Nephron progenitor cell (in vitro differentiated cells): ENCODE measurements at regions not wholly inside any gene's neighbourhood (a gene's known extent, or its start where the extent isn't known, plus 50 kb on each side); places are given as distances from the start of the nearest gene placed in this dataset.

Experiments
- DNase-seq: peaks from one replicate; pipeline ENCODE4 v3.0.0; 2021
- H3K27ac Mint-ChIP-seq: 2 replicates; pipeline ENCODE4 v1.8.0; 2021; ENCODE audit warnings: mild to moderate bottlenecking, moderate library complexity, mixed read lengths
- H3K27me3 Mint-ChIP-seq: 2 replicates; pipeline ENCODE4 v1.8.0; 2021; ENCODE audit warnings: mild to moderate bottlenecking, low read depth, mixed read lengths; ENCODE audit not compliant: poor library complexity
- H3K36me3 Mint-ChIP-seq: 2 replicates; pipeline ENCODE4 v1.8.0; 2021; ENCODE audit warnings: low read depth, mixed read lengths
- H3K4me1 Mint-ChIP-seq: 2 replicates; pipeline ENCODE4 v1.8.0; 2021; ENCODE audit warnings: mixed read lengths
- H3K4me3 Mint-ChIP-seq: 2 replicates; pipeline ENCODE4 v1.8.0; 2021; ENCODE audit warnings: mild to moderate bottlenecking, moderate library complexity, mixed read lengths
- H3K9me3 Mint-ChIP-seq: 2 replicates; pipeline ENCODE4 v1.8.0; 2021; ENCODE audit warnings: mild to moderate bottlenecking, moderate library complexity, mixed read lengths
- TF ChIP-seq, protein P1 (sequence below): fragments of 200-600 bp; sonication (generic); IDR thresholded peaks from 2 replicates; pipeline ENCODE4 v1.5.0; 2021; ENCODE audit warnings: antibody characterized with exemption

DNA sequence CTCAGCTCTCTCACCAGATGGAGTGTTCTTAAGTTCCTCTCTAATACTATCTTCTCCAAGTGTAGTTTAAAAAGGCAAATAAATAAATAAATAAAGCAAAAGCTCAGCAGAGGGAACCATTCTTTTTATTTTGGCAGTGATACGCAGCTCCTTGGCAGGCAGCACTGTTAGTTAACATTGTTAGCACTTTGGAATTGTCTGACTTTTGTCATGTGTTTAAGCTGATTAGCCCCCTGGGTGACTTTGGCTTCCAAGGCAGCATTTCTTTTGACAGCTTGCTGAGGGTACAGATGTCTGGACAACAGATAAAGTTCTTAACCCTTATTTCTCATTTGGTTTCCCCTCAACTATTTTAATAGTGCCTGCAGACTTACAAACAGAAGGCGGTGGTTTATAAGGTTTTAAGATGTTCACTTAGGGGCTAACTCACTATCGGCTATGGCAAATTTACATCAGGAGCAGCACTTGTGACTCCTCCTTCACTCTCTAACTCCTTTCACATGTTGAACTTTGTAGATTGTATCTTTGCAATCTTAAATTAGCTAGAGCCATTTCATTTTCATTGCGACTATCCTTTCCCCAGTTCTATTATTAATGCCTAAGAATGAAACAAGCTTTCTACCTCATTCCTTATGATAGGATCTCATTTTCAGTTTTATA lies 213.4 kb downstream of the ZBBX start:
- Mint-ChIP-seq H3K27me3 (no peaks in the 10 kb centered on the region), H3K4me3 (no peak overlapping the region), H3K36me3 (no peaks in the 10 kb centered on the region), H3K4me1 (no peaks in the 10 kb centered on the region), H3K9me3 (no peaks in the 10 kb centered on the region), H3K27ac (no peak overlapping the region)
- no peak for DNase-seq
- TF ChIP-seq, protein P1, sequence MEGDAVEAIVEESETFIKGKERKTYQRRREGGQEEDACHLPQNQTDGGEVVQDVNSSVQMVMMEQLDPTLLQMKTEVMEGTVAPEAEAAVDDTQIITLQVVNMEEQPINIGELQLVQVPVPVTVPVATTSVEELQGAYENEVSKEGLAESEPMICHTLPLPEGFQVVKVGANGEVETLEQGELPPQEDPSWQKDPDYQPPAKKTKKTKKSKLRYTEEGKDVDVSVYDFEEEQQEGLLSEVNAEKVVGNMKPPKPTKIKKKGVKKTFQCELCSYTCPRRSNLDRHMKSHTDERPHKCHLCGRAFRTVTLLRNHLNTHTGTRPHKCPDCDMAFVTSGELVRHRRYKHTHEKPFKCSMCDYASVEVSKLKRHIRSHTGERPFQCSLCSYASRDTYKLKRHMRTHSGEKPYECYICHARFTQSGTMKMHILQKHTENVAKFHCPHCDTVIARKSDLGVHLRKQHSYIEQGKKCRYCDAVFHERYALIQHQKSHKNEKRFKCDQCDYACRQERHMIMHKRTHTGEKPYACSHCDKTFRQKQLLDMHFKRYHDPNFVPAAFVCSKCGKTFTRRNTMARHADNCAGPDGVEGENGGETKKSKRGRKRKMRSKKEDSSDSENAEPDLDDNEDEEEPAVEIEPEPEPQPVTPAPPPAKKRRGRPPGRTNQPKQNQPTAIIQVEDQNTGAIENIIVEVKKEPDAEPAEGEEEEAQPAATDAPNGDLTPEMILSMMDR: no peak

DNA sequence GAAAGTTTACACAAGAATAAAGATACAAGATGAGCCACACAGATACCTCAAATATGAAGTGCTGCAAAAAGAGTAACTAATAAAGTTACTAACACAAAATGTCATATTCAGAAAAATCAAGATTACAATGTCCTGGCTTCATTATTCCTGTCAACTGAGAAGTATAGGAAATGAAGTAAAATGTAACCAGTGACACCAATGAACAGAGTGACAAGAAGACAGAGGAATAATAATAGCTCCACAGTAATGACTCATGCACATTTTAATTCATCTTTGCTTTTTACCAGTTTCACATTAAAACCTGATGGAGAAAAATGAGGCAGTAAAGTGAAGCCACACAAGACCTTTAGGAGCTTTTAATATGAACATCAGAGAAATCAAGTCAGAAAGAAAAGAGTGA lies 214.1 kb downstream of the ZBBX start:
- no peak for DNase-seq
- no peak overlapping the region for H3K4me3 Mint-ChIP-seq
- H3K27me3 Mint-ChIP-seq: no peaks in the 10 kb centered on the region
- no peaks in the 10 kb centered on the region for H3K36me3 Mint-ChIP-seq
- no peak overlapping the region for H3K27ac Mint-ChIP-seq
- no peaks in the 10 kb centered on the region for H3K9me3 Mint-ChIP-seq
- H3K4me1 Mint-ChIP-seq: no peaks in the 10 kb centered on the region
- TF ChIP-seq, protein P1: no peak

DNA sequence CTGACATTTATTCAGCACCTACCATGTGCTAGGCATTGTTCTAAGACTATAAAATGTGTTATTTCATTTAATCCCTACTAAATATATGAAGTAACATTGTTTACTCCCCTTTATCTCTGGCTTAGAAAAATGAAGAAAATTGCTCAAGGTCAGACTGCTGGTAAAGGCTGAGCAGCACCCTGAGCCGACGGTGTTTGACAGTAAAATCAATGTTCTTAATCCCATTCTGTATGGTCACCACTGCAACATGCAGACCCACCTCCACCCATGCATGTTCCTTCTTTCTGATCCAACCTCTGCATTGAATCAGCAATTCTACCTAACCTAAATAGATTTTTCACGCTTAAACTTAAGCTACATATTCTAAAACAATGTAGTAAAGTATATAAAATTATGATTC lies 216.5 kb downstream of the ZBBX start:
- Mint-ChIP-seq H3K27ac (no peak overlapping the region), H3K4me1 (no peaks in the 10 kb centered on the region), H3K36me3 (no peaks in the 10 kb centered on the region), H3K27me3 (no peaks in the 10 kb centered on the region), H3K4me3 (no peak overlapping the region), H3K9me3 (no peaks in the 10 kb centered on the region)
- DNase-seq: no peak
- TF ChIP-seq, protein P1: no peak

DNA sequence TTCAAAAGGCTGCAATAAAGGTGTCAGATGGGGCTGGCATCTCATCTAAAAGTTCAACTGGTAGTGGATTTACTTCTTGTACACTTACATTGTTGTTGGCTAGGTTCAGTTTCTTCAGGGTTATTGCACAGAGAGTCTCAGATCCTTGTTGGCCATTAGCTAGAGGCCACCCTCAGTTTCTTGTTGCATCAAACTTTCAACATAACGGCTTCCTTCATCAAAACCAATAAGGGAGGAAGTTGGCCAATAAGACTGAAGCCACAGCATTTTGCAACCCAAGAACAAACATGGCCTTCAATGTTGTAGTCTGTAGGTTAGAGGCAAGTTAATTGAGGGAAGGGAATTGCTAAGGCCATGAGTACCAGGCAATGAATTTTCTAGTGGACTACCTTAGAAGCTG lies 218.0 kb downstream of the ZBBX start:
- TF ChIP-seq, protein P1: no peak
- Mint-ChIP-seq H3K27ac (no peak overlapping the region), H3K27me3 (no peaks in the 10 kb centered on the region), H3K36me3 (no peaks in the 10 kb centered on the region), H3K4me1 (no peaks in the 10 kb centered on the region), H3K9me3 (peaks cover 4% of the 10 kb centered on the region), H3K4me3 (no peak overlapping the region)
- no peak for DNase-seq

DNA sequence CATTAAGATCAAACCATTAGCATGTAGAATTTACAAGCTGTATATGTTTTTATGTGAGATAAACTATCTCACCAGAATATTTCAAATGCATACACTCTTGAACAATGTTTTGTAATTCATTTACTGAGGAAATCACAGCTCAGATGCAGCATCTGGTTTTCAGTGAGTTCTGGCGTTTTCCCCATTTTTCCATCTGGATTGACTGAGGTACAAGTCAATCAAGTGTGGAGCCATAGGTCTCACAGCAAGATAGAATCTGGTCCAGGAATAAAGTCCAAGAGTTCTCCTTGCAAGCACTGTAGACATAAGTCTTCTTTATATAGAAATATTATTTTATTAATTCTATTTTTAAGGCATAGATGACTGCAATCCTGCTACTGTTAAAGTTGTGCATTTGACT lies 219.3 kb downstream of the ZBBX start:
- TF ChIP-seq, protein P1: no peak
- no peak for DNase-seq
- Mint-ChIP-seq H3K27ac (no peak overlapping the region), H3K4me1 (no peaks in the 10 kb centered on the region), H3K9me3 (peaks cover 13% of the 10 kb centered on the region), H3K36me3 (no peaks in the 10 kb centered on the region), H3K27me3 (no peaks in the 10 kb centered on the region), H3K4me3 (no peak overlapping the region)

DNA sequence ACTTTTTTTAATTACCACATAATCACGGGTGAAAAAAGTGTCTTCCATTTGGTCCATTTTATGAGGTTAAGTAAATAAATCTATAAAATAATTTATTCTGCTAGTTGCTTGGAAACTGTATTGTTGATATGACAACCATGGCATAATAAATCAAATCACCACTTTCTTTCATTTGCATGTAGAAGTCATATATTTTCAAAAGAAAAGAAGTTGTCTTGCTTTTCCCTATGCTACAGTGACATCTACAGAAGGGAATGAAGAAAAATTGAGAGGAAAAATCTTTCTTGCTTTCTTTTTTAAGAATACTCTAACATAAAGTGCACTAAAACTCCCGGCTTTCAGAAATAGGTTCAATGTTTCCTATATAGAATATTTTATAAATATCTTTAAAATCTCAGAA lies 228.5 kb downstream of the ZBBX start:
- Mint-ChIP-seq H3K27me3 (no peaks in the 10 kb centered on the region), H3K4me3 (no peak overlapping the region), H3K36me3 (no peaks in the 10 kb centered on the region), H3K4me1 (no peaks in the 10 kb centered on the region), H3K27ac (no peak overlapping the region), H3K9me3 (peaks cover 14% of the 10 kb centered on the region)
- DNase-seq: no peak
- TF ChIP-seq, protein P1: no peak
